SU-DHL-6 (cell line): ENCODE measurements at regions not wholly inside any gene's neighbourhood (a gene's known extent, or its start where the extent isn't known, plus 50 kb on each side); places are given as distances from the start of the nearest gene placed in this dataset.

Experiments
- H2AFZ ChIP-seq: fragments of 200-600 bp; sonication (generic); 2 replicates; pipeline ENCODE4 v1.6.1; 2014; ENCODE audit warnings: low read depth, mild to moderate bottlenecking, moderate library complexity, mixed read lengths, antibody characterized with exemption, low read length; ENCODE audit not compliant: severe bottlenecking
- H3F3A ChIP-seq: fragments of 200-600 bp; shearing (Covaris generic); 2 replicates; pipeline ENCODE4 v1.6.0; 2016; ENCODE audit warnings: antibody characterized with exemption, mild to moderate bottlenecking; ENCODE audit not compliant: insufficient read depth
- H3K27ac ChIP-seq: fragments of 200-600 bp; sonication (generic); 2 replicates; pipeline ENCODE4 v1.5.1; 2016; ENCODE audit warnings: low read depth, mild to moderate bottlenecking, low read length, moderate library complexity, mixed read lengths
- H3K27me3 ChIP-seq: fragments of 200-600 bp; sonication (generic), shearing (Covaris generic); 2 replicates; pipeline ENCODE4 v1.6.0; 2014; ENCODE audit warnings: mild to moderate bottlenecking, low read length
- H3K36me3 ChIP-seq: fragments of 200-600 bp; sonication (generic); 2 replicates; pipeline ENCODE4 v1.6.1; 2014; ENCODE audit warnings: mild to moderate bottlenecking, low read length, mixed read lengths
- H3K4me2 ChIP-seq: fragments of 300-600, 200-600 bp; shearing (Covaris generic), sonication (generic); 2 replicates; pipeline ENCODE4 v1.6.0; 2014; ENCODE audit warnings: low read length, low read depth, mild to moderate bottlenecking; ENCODE audit not compliant: poor library complexity, severe bottlenecking
- H3K4me3 ChIP-seq: fragments of 200-600 bp; sonication (generic); 2 replicates; pipeline ENCODE4 v1.5.1; 2014; ENCODE audit warnings: antibody characterized with exemption, low read length, mild to moderate bottlenecking, mixed read lengths; ENCODE audit not compliant: insufficient read depth, poor library complexity, severe bottlenecking
- H3K79me2 ChIP-seq: fragments of 200-600 bp; sonication (generic); 2 replicates; pipeline ENCODE4 v1.6.1; 2014; ENCODE audit warnings: mild to moderate bottlenecking, low read length, moderate library complexity; ENCODE audit not compliant: insufficient read depth
- H3K9ac ChIP-seq: fragments of 200-600 bp; sonication (generic); 2 replicates; pipeline ENCODE4 v1.7.0; 2014; ENCODE audit warnings: mild to moderate bottlenecking, low read length
- H3K9me2 ChIP-seq: fragments of 200-600 bp; sonication (generic); replicated peaks from 2 replicates; pipeline ENCODE4 v1.6.1; 2014; ENCODE audit warnings: low read length; ENCODE audit not compliant: insufficient read depth
- H3K9me3 ChIP-seq: fragments of 200-600 bp; sonication (generic); 2 replicates; pipeline ENCODE4 v1.6.1; 2014; ENCODE audit warnings: low read length, mixed read lengths; ENCODE audit not compliant: insufficient read depth
- H4K20me1 ChIP-seq: fragments of 200-600 bp; sonication (generic); 2 replicates; pipeline ENCODE4 v1.6.1; 2014; ENCODE audit warnings: low read depth, mild to moderate bottlenecking, antibody characterized with exemption, low read length, moderate library complexity, mixed read lengths
- CTCF ChIP-seq: fragments of 200-600 bp; sonication (generic); IDR thresholded peaks from one replicate; pipeline ENCODE4 v1.5.1; 2017; ENCODE audit warnings: antibody characterized with exemption, mild to moderate bottlenecking, low read length, moderate library complexity; ENCODE audit not compliant: insufficient read depth, poor library complexity, severe bottlenecking
- EZH2phosphoT487 ChIP-seq: fragments of 200-600 bp; sonication (generic), shearing (Covaris generic); conservative IDR thresholded peaks from 2 replicates; pipeline ENCODE4 v1.6.1; 2018; ENCODE audit warnings: mild to moderate bottlenecking, antibody characterized with exemption, low read length, moderate library complexity, mixed read lengths

- Histone ChIP-seq H3F3A (no peaks in the 10 kb centered on the region), H3K9ac (no peak overlapping the region), H3K36me3 (no peaks in the 10 kb centered on the region), H3K79me2 (no peaks in the 10 kb centered on the region), H3K4me2 (no peak overlapping the region), H3K27ac (no peak overlapping the region), H3K9me2 (no peaks in the 10 kb centered on the region), H3K4me3 (no peak overlapping the region), H4K20me1 (no peaks in the 10 kb centered on the region), H3K9me3 (no peaks in the 10 kb centered on the region), H2AFZ (no peak overlapping the region), H3K27me3 (no peaks in the 10 kb centered on the region)
- TF ChIP-seq CTCF (no peak), EZH2phosphoT487 (no peak)
Measured at GRCh38 chr7:153010416-153010815, 250.9 kb downstream of the ACTR3B start.

- H3F3A ChIP-seq = no peaks in the 10 kb centered on the region
- H3K9me3 ChIP-seq = no peaks in the 10 kb centered on the region
- no peaks in the 10 kb centered on the region for H3K36me3 ChIP-seq
- no peaks in the 10 kb centered on the region for H3K9me2 ChIP-seq
- no peak overlapping the region for H2AFZ ChIP-seq
- no peak overlapping the region for H3K9ac ChIP-seq
- TF ChIP-seq EZH2phosphoT487 = no peak
- TF ChIP-seq CTCF = no peak
- no peak overlapping the region for H3K4me3 ChIP-seq
- no peaks in the 10 kb centered on the region for H4K20me1 ChIP-seq
- no peaks in the 10 kb centered on the region for H3K27me3 ChIP-seq
- H3K27ac ChIP-seq = no peak overlapping the region
- no peak overlapping the region for H3K4me2 ChIP-seq
- H3K79me2 ChIP-seq = no peaks in the 10 kb centered on the region
Measured at GRCh38 chr7:153012203-153012602, 252.7 kb downstream of the ACTR3B start.

GRCh38 chr7:153017223-153017622 lies 257.7 kb downstream of the ACTR3B start:
- Histone ChIP-seq H3K4me3 (no peak overlapping the region), H3K4me2 (no peak overlapping the region), H3K27ac (no peak overlapping the region), H2AFZ (no peak overlapping the region), H3K9ac (no peak overlapping the region), H3K36me3 (no peaks in the 10 kb centered on the region), H3K9me3 (no peaks in the 10 kb centered on the region), H3K79me2 (no peaks in the 10 kb centered on the region), H3F3A (no peaks in the 10 kb centered on the region), H3K9me2 (no peaks in the 10 kb centered on the region), H4K20me1 (no peaks in the 10 kb centered on the region), H3K27me3 (no peaks in the 10 kb centered on the region)
- TF ChIP-seq CTCF (no peak), EZH2phosphoT487 (no peak)
